Naive thymus-derived CD4-positive, alpha-beta T cell (primary cell): ENCODE measurements at regions not wholly inside any gene's neighbourhood (a gene's known extent, or its start where the extent isn't known, plus 50 kb on each side); places are given as distances from the start of the nearest gene placed in this dataset.
A peak's percentile ranks its signal among the peaks of the same experiment; 100 is the strongest.

Source experiments
- ATAC-seq: fragments of 150-1000 bp; cut with Tn5 transposase; 2 replicates; pipeline ENCODE4 v1.10.0; 2021; ENCODE audit warnings: mild to moderate bottlenecking, moderate library complexity
- CTCF ChIA-PET: fragments of 350-600 bp; sonication (Branson Sonifier 250); formaldehyde crosslinking; loops from one replicate; lab custom pipeline; 2021; ENCODE audit warnings: antibody characterized with exemption; lab: Charles Lee
- POLR2A ChIA-PET: fragments of 350-600 bp; sonication (Branson Sonifier 250); formaldehyde crosslinking; loops from one replicate; lab custom pipeline; 2021; ENCODE audit warnings: antibody characterized with exemption, inconsistent platforms; lab: Charles Lee
- DNase-seq, 9 donors: peaks; one replicate each; pipeline versions ENCODE4 v3.0.0 to v3.0.0-alpha.2; 2020 to 2022; ENCODE audit warnings: mixed read lengths in 1 of 9
- H3K27ac ChIP-seq: one replicate; pipeline ENCODE4 v1.7.0; 2013; ENCODE audit warnings: mild to moderate bottlenecking, low read depth, low read length, moderate library complexity
- H3K27me3 ChIP-seq, 2 donors: one replicate each; pipeline ENCODE4 v1.7.0; 2013; ENCODE audit warnings: low read length in 2 of 2, mild to moderate bottlenecking in 2 of 2, moderate library complexity in 2 of 2; ENCODE audit not compliant: control insufficient read depth in 2 of 2, insufficient read depth in 2 of 2
- H3K36me3 ChIP-seq, 3 experiments: 1 replicate in 2 of 3; 2 replicates in 1 of 3; pipeline ENCODE4 v1.7.0; 2013; ENCODE audit warnings: low read length in 3 of 3, mild to moderate bottlenecking in 3 of 3, moderate library complexity in 1 of 3; ENCODE audit not compliant: insufficient read depth in 3 of 3, control insufficient read depth in 2 of 3
- H3K4me1 ChIP-seq, 2 donors: one replicate each; pipeline ENCODE4 v1.7.0; 2013; ENCODE audit warnings: low read length in 2 of 2, mild to moderate bottlenecking in 2 of 2, moderate library complexity in 1 of 2; ENCODE audit not compliant: control insufficient read depth in 2 of 2, insufficient read depth in 2 of 2
- H3K4me3 ChIP-seq: 2 replicates; pipeline ENCODE4 v1.7.0; 2013; ENCODE audit warnings: mild to moderate bottlenecking, low read length
- H3K9me3 ChIP-seq, 3 experiments: 1 replicate in 2 of 3; 2 replicates in 1 of 3; pipeline ENCODE4 v1.7.0; 2013; ENCODE audit warnings: low read length in 3 of 3; ENCODE audit not compliant: control insufficient read depth in 2 of 3
- H3K27ac Mint-ChIP-seq, 9 donors: one replicate each; pipeline ENCODE4 v1.8.0; 2020 to 2022; ENCODE audit warnings: mixed read lengths in 9 of 9, mild to moderate bottlenecking in 8 of 9, moderate library complexity in 5 of 9, inconsistent platforms in 2 of 9
- H3K27me3 Mint-ChIP-seq, 5 donors: one replicate each; pipeline ENCODE4 v1.8.0; 2021 to 2022; ENCODE audit warnings: mixed read lengths in 5 of 5, mild to moderate bottlenecking in 1 of 5
- H3K36me3 Mint-ChIP-seq, 5 donors: one replicate each; pipeline ENCODE4 v1.8.0; 2020 to 2022; ENCODE audit warnings: mixed read lengths in 5 of 5, mild to moderate bottlenecking in 3 of 5, inconsistent platforms in 1 of 5
- H3K4me1 Mint-ChIP-seq, 7 donors: one replicate each; pipeline ENCODE4 v1.8.0; 2020 to 2022; ENCODE audit warnings: mixed read lengths in 7 of 7, mild to moderate bottlenecking in 3 of 7, inconsistent platforms in 1 of 7
- H3K4me3 Mint-ChIP-seq, 10 donors: one replicate each; pipeline ENCODE4 v1.8.0; 2020 to 2022; ENCODE audit warnings: mild to moderate bottlenecking in 10 of 10, mixed read lengths in 10 of 10, moderate library complexity in 6 of 10, inconsistent platforms in 2 of 10
- H3K9me3 Mint-ChIP-seq, 11 donors: one replicate each; pipeline ENCODE4 v1.8.0; 2020 to 2022; ENCODE audit warnings: mixed read lengths in 11 of 11, mild to moderate bottlenecking in 4 of 11, inconsistent platforms in 1 of 11, moderate library complexity in 1 of 11
- intact Hi-C, 2 donors: fragments of 100-400 bp; cut with micrococcal nuclease; formaldehyde crosslinking; loops; one replicate each; pipeline ENCODE4 v1.15.1; 2023

DNA sequence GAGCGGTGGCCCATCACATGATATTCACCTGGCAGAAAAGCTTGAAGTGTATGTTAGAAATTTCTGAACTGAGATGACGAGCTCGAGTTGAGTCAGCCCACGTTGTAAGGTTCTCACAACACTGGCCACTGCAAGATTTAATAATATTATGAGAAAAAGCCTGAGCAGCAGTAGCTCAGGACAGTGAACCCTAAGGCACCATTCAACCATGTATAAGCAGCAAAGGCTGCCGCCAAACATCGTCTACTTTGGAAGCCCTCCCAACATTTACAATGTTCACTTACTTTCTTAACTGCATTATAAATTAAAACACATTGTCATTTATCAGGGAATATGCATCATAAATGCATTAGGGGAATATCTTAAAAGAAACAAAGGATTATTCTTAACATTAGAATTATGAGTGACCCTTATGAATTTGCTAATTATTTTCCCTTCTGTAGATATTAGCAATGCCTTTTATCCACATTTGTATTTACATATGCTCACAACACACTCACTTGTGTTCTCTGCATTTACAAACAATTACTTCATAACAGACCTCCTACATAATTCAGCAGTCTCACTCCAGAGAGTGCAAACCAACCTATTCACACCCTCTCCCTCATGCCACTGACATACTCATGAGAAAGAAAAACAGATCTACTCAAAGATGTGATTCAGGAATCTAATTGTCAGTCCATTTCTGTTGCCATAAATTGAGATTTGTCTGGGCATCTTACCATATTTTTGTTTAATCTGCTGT, 57.7 kb upstream of the CARD18 start:
- H3K27ac Mint-ChIP-seq: no peak overlapping the region
- no peak overlapping the region for H3K27ac ChIP-seq
- ATAC-seq (no peak), DNase-seq (no peak)
- no peaks in the 10 kb centered on the region for H3K36me3 Mint-ChIP-seq
- no peaks in the 10 kb centered on the region for H3K27me3 ChIP-seq
- H3K4me3 Mint-ChIP-seq: no peak overlapping the region
- POLR2A ChIA-PET: no interaction called here
- no peaks in the 10 kb centered on the region for H3K9me3 ChIP-seq
- peaks cover 0 to under 1% of the 10 kb centered on the region in 2 donors for H3K4me1 ChIP-seq
- H3K36me3 ChIP-seq: no peaks in the 10 kb centered on the region
- intact Hi-C loops: no loop called here
- peaks cover 0 to under 1% (median under 1%) of the 10 kb centered on the region in 7 donors for H3K4me1 Mint-ChIP-seq
- H3K27me3 Mint-ChIP-seq: peaks cover 0 to 4% (median 0%) of the 10 kb centered on the region in 5 donors
- no peak overlapping the region for H3K4me3 ChIP-seq
- H3K9me3 Mint-ChIP-seq: no peaks in the 10 kb centered on the region
- CTCF ChIA-PET: no interaction called here

- ATAC-seq: no peak
- intact Hi-C loops: no loop called here
- ChIA-PET CTCF (no interaction called here), POLR2A (no interaction called here)
- H3K4me3 ChIP-seq: no peak overlapping the region
- no peaks in the 10 kb centered on the region for H3K9me3 ChIP-seq
- no peak overlapping the region for H3K4me3 Mint-ChIP-seq
- H3K4me1 Mint-ChIP-seq: peaks cover 0 to 5% (median 0%) of the 10 kb centered on the region in 7 donors
- no peaks in the 10 kb centered on the region for H3K9me3 Mint-ChIP-seq
- DNase-seq: no peak
- H3K27me3 Mint-ChIP-seq: peaks cover 0 to 6% (median 0%) of the 10 kb centered on the region in 5 donors
- H3K27me3 ChIP-seq: no peaks in the 10 kb centered on the region
- no peak overlapping the region for H3K27ac ChIP-seq
- H3K36me3 Mint-ChIP-seq: no peaks in the 10 kb centered on the region
- no peaks in the 10 kb centered on the region for H3K36me3 ChIP-seq
- no peaks in the 10 kb centered on the region for H3K4me1 ChIP-seq
- H3K27ac Mint-ChIP-seq: no peak overlapping the region
Measured at GRCh38 chr11:105193260-105193659, 53.7 kb upstream of the CARD18 start.

- no peaks in the 10 kb centered on the region for H3K36me3 Mint-ChIP-seq
- peaks cover 0 to 11% (median 4%) of the 10 kb centered on the region in 5 donors for H3K27me3 Mint-ChIP-seq
- ChIA-PET CTCF (no interaction called here), POLR2A (no interaction called here)
- DNase-seq: no peak
- Histone ChIP-seq H3K9me3 (no peaks in the 10 kb centered on the region), H3K27me3 (no peaks in the 10 kb centered on the region), H3K36me3 (no peaks in the 10 kb centered on the region), H3K4me3 (no peak overlapping the region), H3K4me1 (no peaks in the 10 kb centered on the region), H3K27ac (no peak overlapping the region)
- H3K27ac Mint-ChIP-seq: no peak overlapping the region
- H3K4me3 Mint-ChIP-seq: no peak overlapping the region
- H3K9me3 Mint-ChIP-seq: no peaks in the 10 kb centered on the region
- intact Hi-C loops: no loop called here
- peaks cover 0 to 7% (median 0%) of the 10 kb centered on the region in 7 donors for H3K4me1 Mint-ChIP-seq
- no peak for ATAC-seq
Measured at GRCh38 chr11:105192115-105192514, 52.5 kb upstream of the CARD18 start.

DNA sequence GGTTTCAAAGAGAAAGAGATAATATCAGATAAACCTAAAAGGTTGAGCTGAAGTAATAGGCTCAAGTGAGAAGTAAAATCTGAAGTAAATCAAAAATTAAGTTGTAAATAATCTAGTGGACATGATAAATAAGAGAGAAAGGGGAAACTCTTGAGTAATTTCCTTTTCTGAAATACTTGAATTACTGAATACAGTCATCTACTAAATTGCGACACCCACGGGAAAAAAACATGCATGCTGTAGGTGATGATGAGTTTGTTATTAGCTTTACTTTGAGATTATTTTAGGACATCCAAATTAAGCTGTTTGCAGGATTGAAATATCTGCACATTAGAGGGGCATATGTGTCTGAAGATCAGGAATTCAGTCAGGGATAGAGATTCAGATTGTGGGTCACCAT, 50.0 kb upstream of the CARD18 start:
- no peaks in the 10 kb centered on the region for H3K27me3 ChIP-seq
- no peak overlapping the region for H3K4me3 Mint-ChIP-seq
- CTCF ChIA-PET: no interaction called here
- no peaks in the 10 kb centered on the region for H3K36me3 ChIP-seq
- peaks cover 0 to 13% (median 6%) of the 10 kb centered on the region in 5 donors for H3K27me3 Mint-ChIP-seq
- H3K36me3 Mint-ChIP-seq: no peaks in the 10 kb centered on the region
- intact Hi-C loops: no loop called here
- no peak for DNase-seq
- peaks cover 0 to 7% (median 0%) of the 10 kb centered on the region in 7 donors for H3K4me1 Mint-ChIP-seq
- no peak overlapping the region for H3K27ac Mint-ChIP-seq
- ATAC-seq: peak; percentile 59
- H3K4me1 ChIP-seq: no peaks in the 10 kb centered on the region
- no peak overlapping the region for H3K27ac ChIP-seq
- no peaks in the 10 kb centered on the region for H3K9me3 Mint-ChIP-seq
- no peaks in the 10 kb centered on the region for H3K9me3 ChIP-seq
- H3K4me3 ChIP-seq: no peak overlapping the region
- POLR2A ChIA-PET: no interaction called here
